ENCODE measurements at regions not wholly inside any gene's neighbourhood (a gene's known extent, or its start where the extent isn't known, plus 50 kb on each side); places are given as distances from the start of the nearest gene placed in this dataset.

DNA sequence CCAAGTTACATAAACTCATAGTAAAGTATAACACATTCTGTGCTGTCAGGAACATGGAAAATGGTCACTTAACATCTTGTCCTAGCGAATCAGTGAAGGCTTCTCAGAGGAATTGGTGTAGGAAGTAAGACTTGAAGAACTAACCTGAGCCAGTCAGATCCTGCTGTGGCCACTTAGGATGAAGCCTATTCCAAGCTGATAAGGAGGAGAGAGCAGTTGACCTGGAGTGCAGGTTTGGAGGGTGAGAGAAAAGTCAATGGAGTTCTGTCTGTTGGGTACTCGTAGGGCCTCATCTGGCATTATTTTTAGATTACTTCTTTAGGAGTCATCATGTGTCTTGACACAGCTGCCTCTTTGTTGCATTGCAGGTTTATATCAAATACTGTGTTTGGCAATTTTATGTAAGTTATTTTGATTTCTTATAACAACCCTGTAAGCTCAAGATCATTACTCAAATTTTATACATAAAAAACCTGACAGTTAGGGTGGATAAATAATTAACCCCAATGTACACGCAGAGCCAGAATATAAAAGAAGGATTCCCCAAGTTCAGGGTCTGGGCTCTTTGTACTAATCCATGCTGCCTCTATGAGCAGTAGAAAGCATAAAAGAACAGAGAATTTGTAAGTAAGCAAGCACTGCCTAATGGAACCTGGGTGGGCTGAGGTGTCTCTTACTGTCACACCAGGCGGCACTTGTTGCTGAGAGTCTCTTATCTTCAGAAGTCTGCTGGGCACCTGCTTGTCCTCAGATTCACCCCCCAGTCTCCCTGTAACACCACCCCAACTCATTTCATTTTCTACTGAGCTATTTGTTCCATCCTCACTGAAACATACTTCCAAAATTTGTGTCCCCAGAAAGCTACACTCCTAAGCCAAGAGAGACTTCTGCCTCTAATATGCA lies 252.1 kb upstream of the NT5C1B start:
- TF ChIP-seq, protein P1, sequence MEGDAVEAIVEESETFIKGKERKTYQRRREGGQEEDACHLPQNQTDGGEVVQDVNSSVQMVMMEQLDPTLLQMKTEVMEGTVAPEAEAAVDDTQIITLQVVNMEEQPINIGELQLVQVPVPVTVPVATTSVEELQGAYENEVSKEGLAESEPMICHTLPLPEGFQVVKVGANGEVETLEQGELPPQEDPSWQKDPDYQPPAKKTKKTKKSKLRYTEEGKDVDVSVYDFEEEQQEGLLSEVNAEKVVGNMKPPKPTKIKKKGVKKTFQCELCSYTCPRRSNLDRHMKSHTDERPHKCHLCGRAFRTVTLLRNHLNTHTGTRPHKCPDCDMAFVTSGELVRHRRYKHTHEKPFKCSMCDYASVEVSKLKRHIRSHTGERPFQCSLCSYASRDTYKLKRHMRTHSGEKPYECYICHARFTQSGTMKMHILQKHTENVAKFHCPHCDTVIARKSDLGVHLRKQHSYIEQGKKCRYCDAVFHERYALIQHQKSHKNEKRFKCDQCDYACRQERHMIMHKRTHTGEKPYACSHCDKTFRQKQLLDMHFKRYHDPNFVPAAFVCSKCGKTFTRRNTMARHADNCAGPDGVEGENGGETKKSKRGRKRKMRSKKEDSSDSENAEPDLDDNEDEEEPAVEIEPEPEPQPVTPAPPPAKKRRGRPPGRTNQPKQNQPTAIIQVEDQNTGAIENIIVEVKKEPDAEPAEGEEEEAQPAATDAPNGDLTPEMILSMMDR (IDR thresholded peaks at IDR 0.05) = no peak
- TF ChIP-seq POLR2A (IDR thresholded peaks at IDR 0.05) = no peak
